IMR-90 (cell line): ENCODE measurements at regions not wholly inside any gene's neighbourhood (a gene's known extent, or its start where the extent isn't known, plus 50 kb on each side); places are given as distances from the start of the nearest gene placed in this dataset.

Experiments
- ATAC-seq: fragments of 200-7000 bp; cut with Tn5 transposase; 2 replicates; pipeline ENCODE4 v1.9.1; 2020; ENCODE audit warnings: low read depth, mild to moderate bottlenecking, moderate library complexity
- BruUV-seq: library from RNA; stranded (reverse); fragments of 400-500 nt; replicated peaks from 2 replicates; lab custom pipeline; 2021; lab: Mats Ljungman, UMichigan
- CTCF ChIA-PET: fragments of 300-600 bp; formaldehyde crosslinking; extraction: SDS; loops from one replicate; lab custom pipeline; 2021; ENCODE audit warnings: antibody characterized with exemption; lab: Yijun Ruan, JAX
- POLR2A ChIA-PET: fragments of 300-600 bp; sonication (Branson Sonifier 250); formaldehyde crosslinking; loops from one replicate; lab custom pipeline; 2022; ENCODE audit warnings: antibody characterized with exemption; ENCODE audit not compliant: unreplicated experiment; lab: Charles Lee
- DNase-seq: peaks from one replicate; pipeline ENCODE4 v3.0.0; 2013
- H2AFZ ChIP-seq: replicated peaks from 2 replicates; pipeline ENCODE3; 2013; ENCODE audit warnings: low read length, mild to moderate bottlenecking; ENCODE audit not compliant: poor library complexity
- H2AK5ac ChIP-seq: 2 replicates; pipeline ENCODE4 v1.6.1; 2013; ENCODE audit warnings: low read depth, low read length, inconsistent platforms
- H2AK9ac ChIP-seq: replicated peaks from 2 replicates; pipeline ENCODE3; 2013; ENCODE audit warnings: mild to moderate bottlenecking, low read depth, low read length, moderate library complexity; ENCODE audit not compliant: poor library complexity
- H2BK120ac ChIP-seq: 2 replicates; pipeline ENCODE4 v1.6.1; 2013; ENCODE audit warnings: low read depth, low read length, inconsistent platforms
- H2BK15ac ChIP-seq: 3 replicates; pipeline ENCODE4 v1.6.1; 2013; ENCODE audit warnings: low read depth, low read length, inconsistent platforms
- H2BK20ac ChIP-seq: 2 replicates; pipeline ENCODE4 v1.6.1; 2013; ENCODE audit warnings: low read depth, mild to moderate bottlenecking, inconsistent platforms, low read length, moderate library complexity
- H2BK5ac ChIP-seq: 2 replicates; pipeline ENCODE4 v1.6.1; 2013; ENCODE audit warnings: mild to moderate bottlenecking, low read depth, low read length, inconsistent platforms; ENCODE audit not compliant: poor library complexity, severe bottlenecking
- H3K14ac ChIP-seq: replicated peaks from 2 replicates; pipeline ENCODE4 v1.6.1; 2013; ENCODE audit warnings: low read depth, low read length, inconsistent platforms
- H3K18ac ChIP-seq: 2 replicates; pipeline ENCODE4 v1.6.1; 2013; ENCODE audit warnings: low read depth, low read length, control low read depth
- H3K23ac ChIP-seq: 2 replicates; pipeline ENCODE4 v1.6.1; 2013; ENCODE audit warnings: low read depth, low read length, inconsistent platforms
- H3K27ac ChIP-seq: 2 replicates; pipeline ENCODE4 v1.5.1; 2013; ENCODE audit warnings: mild to moderate bottlenecking, control low read depth, low read length; ENCODE audit not compliant: insufficient read depth
- H3K27me3 ChIP-seq: 2 replicates; pipeline ENCODE4 v1.6.1; 2013; ENCODE audit warnings: low read length; ENCODE audit not compliant: control insufficient read depth, insufficient read depth
- H3K36me3 ChIP-seq: 2 replicates; pipeline ENCODE4 v1.6.1; 2013; ENCODE audit warnings: low read length, mixed read lengths; ENCODE audit not compliant: control insufficient read depth, insufficient read depth
- H3K4ac ChIP-seq: 2 replicates; pipeline ENCODE4 v1.6.1; 2013; ENCODE audit warnings: low read depth, low read length, inconsistent platforms
- H3K4me1 ChIP-seq: 2 replicates; pipeline ENCODE4 v1.6.1; 2013; ENCODE audit warnings: low read length, mixed read lengths; ENCODE audit not compliant: control insufficient read depth, insufficient read depth
- H3K4me2 ChIP-seq: 2 replicates; pipeline ENCODE4 v1.6.1; 2013; ENCODE audit warnings: low read depth, mild to moderate bottlenecking, control low read depth, low read length, moderate library complexity
- H3K4me3 ChIP-seq: 2 replicates; pipeline ENCODE4 v1.5.1; 2013; ENCODE audit warnings: low read depth, mild to moderate bottlenecking, control low read depth, low read length, moderate library complexity; ENCODE audit not compliant: insufficient read depth
- H3K56ac ChIP-seq: 2 replicates; pipeline ENCODE4 v1.6.1; 2013; ENCODE audit warnings: low read length, inconsistent platforms; ENCODE audit not compliant: insufficient read depth; ENCODE audit errors: extremely low read depth
- H3K79me1 ChIP-seq, 2 experiments: 2 replicates each; pipeline ENCODE4 v1.6.1; 2013; ENCODE audit warnings: low read length in 2 of 2, inconsistent platforms in 1 of 2, low read depth in 1 of 2
- H3K9ac ChIP-seq: 2 replicates; pipeline ENCODE4 v1.6.1; 2013; ENCODE audit warnings: low read depth, low read length, control low read depth
- H3K9me1 ChIP-seq: 2 replicates; pipeline ENCODE4 v1.6.1; 2013; ENCODE audit warnings: low read length, inconsistent platforms; ENCODE audit not compliant: insufficient read depth
- H3K9me3 ChIP-seq: 2 replicates; pipeline ENCODE4 v1.6.1; 2013; ENCODE audit warnings: low read length; ENCODE audit not compliant: control insufficient read depth, insufficient read depth
- H4K20me1 ChIP-seq: 2 replicates; pipeline ENCODE4 v1.6.1; 2013; ENCODE audit warnings: low read length, inconsistent platforms; ENCODE audit not compliant: insufficient read depth
- H4K5ac ChIP-seq: 2 replicates; pipeline ENCODE4 v1.6.1; 2013; ENCODE audit warnings: mild to moderate bottlenecking, low read depth, low read length, control low read depth
- H4K8ac ChIP-seq, 2 experiments: 2 replicates each; pipeline ENCODE4 v1.6.1; 2013; ENCODE audit warnings: low read depth in 2 of 2, low read length in 2 of 2, control low read depth in 1 of 2, inconsistent platforms in 1 of 2
- H4K91ac ChIP-seq: 2 replicates; pipeline ENCODE4 v1.6.1; 2013; ENCODE audit warnings: low read depth, low read length, inconsistent platforms; ENCODE audit not compliant: insufficient read depth
- CEBPB ChIP-seq: IDR thresholded peaks from 2 replicates; pipeline ENCODE4 v1.6.1; 2012; ENCODE audit warnings: low read depth, low read length, improper control_type of control experiment
- MXI1 ChIP-seq: IDR thresholded peaks from 2 replicates; pipeline ENCODE4 v1.6.1; 2012; ENCODE audit warnings: low read depth, mild to moderate bottlenecking, low read length, moderate library complexity, borderline replicate concordance
- WGBS, 2 experiments: methylation state at CpG; one replicate each; pipeline versions ENCODE4 v1.1.5 to v1.1.7; 2013; ENCODE audit warnings: missing lambda C conversion rate in 2 of 2; ENCODE audit not compliant: insufficient read length in 1 of 2; ENCODE audit errors: extremely low coverage in 2 of 2; 5-methylcytosine and 5-hydroxymethylcytosine counted together
- dilution Hi-C: fragments of 300-500 bp; cut with HindIII; formaldehyde crosslinking; loops from one replicate; pipeline ENCODE4 v1.14.3; 2018; ENCODE audit warnings: low sequenced_read_pairs; ENCODE audit not compliant: unreplicated experiment
- in situ Hi-C: fragments of 300-500 bp; cut with MboI; formaldehyde crosslinking; loops from 3 replicates; pipeline ENCODE4 v1.14.3; 2019; ENCODE audit warnings: low sequenced_read_pairs, inconsistent platforms, mixed read lengths
- intact Hi-C: fragments of 100-400 bp; cut with micrococcal nuclease; formaldehyde crosslinking; loops from 2 replicates; pipeline ENCODE4 v1.10.0; 2022

DNA sequence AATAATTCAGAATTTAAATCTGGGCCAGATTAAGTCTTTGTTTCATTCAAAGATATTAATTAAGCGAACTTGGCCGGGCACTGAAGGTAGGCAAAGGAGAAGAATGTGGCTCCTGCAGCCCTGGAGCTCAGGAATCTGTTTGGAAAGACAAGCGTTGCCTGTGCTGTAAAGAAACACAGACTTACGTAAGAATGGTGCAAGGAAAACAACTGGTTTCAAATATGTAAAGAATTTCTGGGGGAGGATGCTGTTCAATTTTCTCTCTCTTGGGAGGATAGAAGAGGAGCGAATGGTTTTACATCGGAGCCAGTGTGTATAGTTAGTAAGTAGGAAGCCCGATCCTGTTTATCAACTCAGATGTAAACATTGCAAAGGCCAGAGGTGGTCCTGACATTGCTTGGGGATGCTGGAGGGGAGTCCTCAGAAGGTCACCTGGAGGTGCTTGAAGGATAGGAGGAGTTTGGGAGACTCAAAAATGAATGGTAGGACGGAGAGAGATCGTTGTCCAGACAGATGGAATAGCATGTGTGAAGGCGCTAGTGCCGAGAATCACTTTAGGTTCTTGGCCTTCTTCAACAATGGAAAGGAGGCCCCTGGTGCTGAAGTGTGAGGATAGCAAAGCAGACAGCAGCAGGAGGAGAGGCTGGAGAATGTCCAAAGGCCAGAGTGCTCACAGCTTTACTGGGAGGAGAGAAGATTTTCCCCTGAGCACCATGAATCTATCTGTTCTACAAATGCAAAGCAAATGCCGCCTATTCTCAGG, 456.1 kb downstream of the LPIN1 start:
- Histone ChIP-seq H3K9ac (no peak overlapping the region), H2BK20ac (peak overlapping the region; percentile 63; the same call in 1 of the 2 replicates), H3K18ac (peak overlapping the region; percentile 36), H4K5ac (peak overlapping the region; percentile 12; the same call in 1 of the 2 replicates), H2AFZ (peak overlapping the region; percentile 0), H3K79me1 (no peaks in the 10 kb centered on the region), H3K4ac (no peak overlapping the region), H2BK120ac (peak overlapping the region; percentile 4; the same call in 1 of the 2 replicates), H2AK9ac (no peak overlapping the region), H4K20me1 (no peaks in the 10 kb centered on the region), H2BK5ac (no peak overlapping the region), H4K91ac (peak overlapping the region; percentile 23; the same call in 1 of the 2 replicates), H3K9me1 (no peaks in the 10 kb centered on the region), H3K23ac (no peak overlapping the region), H3K4me2 (peak overlapping the region; percentile 53), H3K36me3 (no peaks in the 10 kb centered on the region), H3K14ac (0 out of 2 replicates have a peak overlapping the region, but pooled peaks have one; percentile 53), H3K4me1 (peaks cover 3% of the 10 kb centered on the region), H3K56ac (no peak overlapping the region), H3K27me3 (no peaks in the 10 kb centered on the region), H3K9me3 (no peaks in the 10 kb centered on the region; the same call in 1 of the 2 replicates), H2BK15ac (peak overlapping the region; percentile 63; the same call in 1 of the 3 replicates), H3K4me3 (no peak overlapping the region), H4K8ac (peak overlapping the region in 1 of 2 experiments; percentile 20; a peak in 1 of 4 replicates), H2AK5ac (peak overlapping the region; percentile 24; the same call in 1 of the 2 replicates), H3K27ac (peak overlapping the region; percentile 48; the same call in 1 of the 2 replicates)
- intact Hi-C loops: no loop called here
- CTCF ChIA-PET: interaction anchor here (0.9 to 1.3 kb wide), 2 partner anchors 15 to 27 kb away, joined by 3 read pairs; no protein-coding TSS in a partner anchor
- in situ Hi-C loops: no loop called here
- POLR2A ChIA-PET: no interaction called here
- ATAC-seq (peak; percentile 78), DNase-seq (peak; percentile 47)
- no TSS peak for BruUV-seq
- dilution Hi-C loops: no loop called here
- TF ChIP-seq CEBPB: peak; percentile 60
- TF ChIP-seq MXI1: no peak
- WGBS, 2 experiments: 38% methylated on average over 8 of the region's 12 CpGs; no CpG with 5 or more reads in 1 of the 2 experiments
